ENCODE measurements at regions not wholly inside any gene's neighbourhood (a gene's known extent, or its start where the extent isn't known, plus 50 kb on each side); places are given as distances from the start of the nearest gene placed in this dataset.

- Histone ChIP-seq H3K27me3 (ENCODE audit: control insufficient read depth, insufficient read depth, low read length) (peaks cover 1% of the 10 kb centered on the region), H3K9me3 (ENCODE audit: control insufficient read depth, insufficient read depth, low read length) (peaks cover 4% of the 10 kb centered on the region), H3K27ac (ENCODE audit: low read depth, low read length) (no peak overlapping the region), H3K4me3 (ENCODE audit: low read depth, low read length) (no peak overlapping the region)
- ChIA-PET POLR2A (interaction anchor here (0.8 kb wide), 1 partner anchor 15 kb away, joined by 4 read pairs; no protein-coding TSS in a partner anchor), CTCF (interaction anchor here (0.5 to 1.4 kb wide), 2 partner anchors 139 to 251 kb away, joined by 3 read pairs; no protein-coding TSS in a partner anchor)
- DNase-seq (ENCODE audit: low read depth, low spot score), result no peak
- TF ChIP-seq CTCF (IDR thresholded peaks at IDR 0.05; ENCODE audit: low read depth, low read length), result no peak
These were observed 173.1 kb downstream of the TFAP2C start for GRCh38 chr20:56801971-56802755.

- Histone ChIP-seq H3K9me3 (ENCODE audit: control insufficient read depth, insufficient read depth, low read length) (peaks cover 4% of the 10 kb centered on the region), H3K4me3 (ENCODE audit: low read depth, low read length) (no peak overlapping the region), H3K27ac (ENCODE audit: low read depth, low read length) (no peak overlapping the region), H3K27me3 (ENCODE audit: control insufficient read depth, insufficient read depth, low read length) (peaks cover 8% of the 10 kb centered on the region)
- no peak for DNase-seq (ENCODE audit: low read depth, low spot score)
- TF ChIP-seq CTCF (IDR thresholded peaks at IDR 0.05; ENCODE audit: low read depth, low read length), result no peak
- CTCF ChIA-PET, result interaction anchor here (0.5 to 1.4 kb wide), 3 partner anchors 14 to 252 kb away, joined by 3 to 4 read pairs (median 3); no protein-coding TSS in a partner anchor
- POLR2A ChIA-PET, result no interaction called here
These were observed 173.7 kb downstream of the TFAP2C start for GRCh38 chr20:56802805-56803204.

- ChIA-PET CTCF (no interaction called here), POLR2A (interaction anchor here (0.7 kb wide), 1 partner anchor 17 kb away, joined by 7 read pairs; no protein-coding TSS in a partner anchor)
- no peak for TF ChIP-seq CTCF (IDR thresholded peaks at IDR 0.05; ENCODE audit: low read depth, low read length)
- H3K27me3 ChIP-seq (ENCODE audit: control insufficient read depth, insufficient read depth, low read length), result peaks cover 11% of the 10 kb centered on the region
- H3K27ac ChIP-seq (ENCODE audit: low read depth, low read length), result no peak overlapping the region
- H3K9me3 ChIP-seq (ENCODE audit: control insufficient read depth, insufficient read depth, low read length), result no peaks in the 10 kb centered on the region; the same call in 1 of the 2 replicates
- H3K4me3 ChIP-seq (ENCODE audit: low read depth, low read length), result no peak overlapping the region
- DNase-seq (ENCODE audit: low read depth, low spot score), result no peak
These were observed 176.2 kb downstream of the TFAP2C start for GRCh38 chr20:56805313-56805712.

GRCh38 chr20:56805966-56806365 is 176.9 kb downstream of the TFAP2C start:
- no peak overlapping the region for H3K4me3 ChIP-seq (ENCODE audit: low read depth, low read length)
- H3K9me3 ChIP-seq (ENCODE audit: control insufficient read depth, insufficient read depth, low read length), result no peaks in the 10 kb centered on the region; the same call in 1 of the 2 replicates
- DNase-seq (ENCODE audit: low read depth, low spot score), result no peak
- no peak for TF ChIP-seq CTCF (IDR thresholded peaks at IDR 0.05; ENCODE audit: low read depth, low read length)
- CTCF ChIA-PET, result no interaction called here
- H3K27me3 ChIP-seq (ENCODE audit: control insufficient read depth, insufficient read depth, low read length), result peaks cover 11% of the 10 kb centered on the region
- POLR2A ChIA-PET, result interaction anchor here (0.7 kb wide), 1 partner anchor 16 kb away, joined by 7 read pairs; no protein-coding TSS in a partner anchor
- H3K27ac ChIP-seq (ENCODE audit: low read depth, low read length), result no peak overlapping the region

- Histone ChIP-seq H3K27ac (ENCODE audit: low read depth, low read length) (no peak overlapping the region), H3K9me3 (ENCODE audit: control insufficient read depth, insufficient read depth, low read length) (no peaks in the 10 kb centered on the region; the same call in 1 of the 2 replicates), H3K27me3 (ENCODE audit: control insufficient read depth, insufficient read depth, low read length) (peaks cover 14% of the 10 kb centered on the region), H3K4me3 (ENCODE audit: low read depth, low read length) (no peak overlapping the region)
- POLR2A ChIA-PET, result no interaction called here
- no peak for TF ChIP-seq CTCF (IDR thresholded peaks at IDR 0.05; ENCODE audit: low read depth, low read length)
- DNase-seq (ENCODE audit: low read depth, low spot score), result no peak
- CTCF ChIA-PET, result no interaction called here
These were observed 177.9 kb downstream of the TFAP2C start for GRCh38 chr20:56806952-56807517.

Data from AG04450 (cell line).